NCI-H1092 treated with DMSO at 0.1 percent for 48 hours (cell line): ENCODE measurements at regions not wholly inside any gene's neighbourhood (a gene's known extent, or its start where the extent isn't known, plus 50 kb on each side); places are given as distances from the start of the nearest gene placed in this dataset.

Experiments used
- DNase-seq: peaks from one replicate; lab custom pipeline; 2025; lab: John Stamatoyannopoulos, UW

GRCh38 chr13:106802917-106803316 is 235.0 kb upstream of the ARGLU1 start:
- no peak for DNase-seq

- no peak for DNase-seq
These were observed 231.9 kb upstream of the ARGLU1 start for GRCh38 chr13:106799781-106800335.

GRCh38 chr13:106797081-106797640 is 229.2 kb upstream of the ARGLU1 start:
- no peak for DNase-seq

- no peak for DNase-seq
These were observed 228.5 kb upstream of the ARGLU1 start for GRCh38 chr13:106796280-106797047.

- no peak for DNase-seq
These were observed 227.9 kb upstream of the ARGLU1 start for GRCh38 chr13:106795847-106796246.

GRCh38 chr13:106794117-106794516 is 226.2 kb upstream of the ARGLU1 start:
- DNase-seq: no peak

GRCh38 chr13:106789911-106790310 is 222.0 kb upstream of the ARGLU1 start:
- no peak for DNase-seq

GRCh38 chr13:106786006-106786563 is 218.1 kb upstream of the ARGLU1 start:
- no peak for DNase-seq

GRCh38 chr13:106774621-106775020 is 206.7 kb upstream of the ARGLU1 start:
- DNase-seq: no peak

GRCh38 chr13:106772006-106772601 is 204.2 kb upstream of the ARGLU1 start:
- no peak for DNase-seq

- DNase-seq: no peak
These were observed 201.1 kb upstream of the ARGLU1 start for GRCh38 chr13:106768991-106769390.

GRCh38 chr13:106762708-106763107 is 194.8 kb upstream of the ARGLU1 start:
- DNase-seq: no peak

GRCh38 chr13:106756446-106756845 is 188.5 kb upstream of the ARGLU1 start:
- DNase-seq: no peak

GRCh38 chr13:106755542-106755941 is 187.6 kb upstream of the ARGLU1 start:
- no peak for DNase-seq

- no peak for DNase-seq
These were observed 185.3 kb upstream of the ARGLU1 start for GRCh38 chr13:106753251-106753650.

GRCh38 chr13:106752584-106753170 is 184.7 kb upstream of the ARGLU1 start:
- no peak for DNase-seq

- DNase-seq: no peak
These were observed 180.8 kb upstream of the ARGLU1 start for GRCh38 chr13:106748785-106749184.

GRCh38 chr13:106744516-106744915 is 176.6 kb upstream of the ARGLU1 start:
- no peak for DNase-seq

GRCh38 chr13:106738186-106738678 is 170.3 kb upstream of the ARGLU1 start:
- DNase-seq: no peak

- DNase-seq: no peak
These were observed 169.0 kb upstream of the ARGLU1 start for GRCh38 chr13:106736941-106737340.

GRCh38 chr13:106734198-106734597 is 166.3 kb upstream of the ARGLU1 start:
- no peak for DNase-seq

GRCh38 chr13:106723036-106723435 is 155.1 kb upstream of the ARGLU1 start:
- DNase-seq: no peak
